ENCODE measurements at regions not wholly inside any gene's neighbourhood (a gene's known extent, or its start where the extent isn't known, plus 50 kb on each side); places are given as distances from the start of the nearest gene placed in this dataset.

GRCh38 chr2:236691799-236692167 lies 122.2 kb downstream of the ACKR3 start:
- no peak overlapping the region for H3K4me3 ChIP-seq
- ATAC-seq (ENCODE audit: insufficient read depth, low FRiP score) (no peak), DNase-seq (no peak)
- H3K27ac ChIP-seq (ENCODE audit: low read depth in 1 of 2, low read length in 1 of 2), result no peak overlapping the region
- 84 to 90% methylated on average over 6 of the region's 6 CpGs for WGBS, 2 donors
- H3K36me3 ChIP-seq (ENCODE audit: control insufficient read depth in 4 of 4, insufficient read depth in 4 of 4, low read length in 4 of 4), result no peaks in the 10 kb centered on the region
- H3K4me1 ChIP-seq (ENCODE audit: control insufficient read depth in 5 of 5, insufficient read depth in 5 of 5, low read length in 5 of 5), result peaks cover 0 to 18% (median 9%) of the 10 kb centered on the region in 5 donors
- no peaks in the 10 kb centered on the region for H3K27me3 ChIP-seq (ENCODE audit: control insufficient read depth in 3 of 3, insufficient read depth in 3 of 3, low read length in 2 of 3)
- H3K9me3 ChIP-seq (ENCODE audit: control insufficient read depth in 4 of 4, insufficient read depth in 3 of 4, low read length in 3 of 4), result no peaks in the 10 kb centered on the region
- no peak overlapping the region for H3K9ac ChIP-seq (ENCODE audit: insufficient read depth in 1 of 2, low read length in 2 of 2)
- TF ChIP-seq, protein P1, sequence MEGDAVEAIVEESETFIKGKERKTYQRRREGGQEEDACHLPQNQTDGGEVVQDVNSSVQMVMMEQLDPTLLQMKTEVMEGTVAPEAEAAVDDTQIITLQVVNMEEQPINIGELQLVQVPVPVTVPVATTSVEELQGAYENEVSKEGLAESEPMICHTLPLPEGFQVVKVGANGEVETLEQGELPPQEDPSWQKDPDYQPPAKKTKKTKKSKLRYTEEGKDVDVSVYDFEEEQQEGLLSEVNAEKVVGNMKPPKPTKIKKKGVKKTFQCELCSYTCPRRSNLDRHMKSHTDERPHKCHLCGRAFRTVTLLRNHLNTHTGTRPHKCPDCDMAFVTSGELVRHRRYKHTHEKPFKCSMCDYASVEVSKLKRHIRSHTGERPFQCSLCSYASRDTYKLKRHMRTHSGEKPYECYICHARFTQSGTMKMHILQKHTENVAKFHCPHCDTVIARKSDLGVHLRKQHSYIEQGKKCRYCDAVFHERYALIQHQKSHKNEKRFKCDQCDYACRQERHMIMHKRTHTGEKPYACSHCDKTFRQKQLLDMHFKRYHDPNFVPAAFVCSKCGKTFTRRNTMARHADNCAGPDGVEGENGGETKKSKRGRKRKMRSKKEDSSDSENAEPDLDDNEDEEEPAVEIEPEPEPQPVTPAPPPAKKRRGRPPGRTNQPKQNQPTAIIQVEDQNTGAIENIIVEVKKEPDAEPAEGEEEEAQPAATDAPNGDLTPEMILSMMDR (IDR thresholded peaks at IDR 0.05; ENCODE audit: control extremely low read depth, extremely low read depth), result no peak

DNA sequence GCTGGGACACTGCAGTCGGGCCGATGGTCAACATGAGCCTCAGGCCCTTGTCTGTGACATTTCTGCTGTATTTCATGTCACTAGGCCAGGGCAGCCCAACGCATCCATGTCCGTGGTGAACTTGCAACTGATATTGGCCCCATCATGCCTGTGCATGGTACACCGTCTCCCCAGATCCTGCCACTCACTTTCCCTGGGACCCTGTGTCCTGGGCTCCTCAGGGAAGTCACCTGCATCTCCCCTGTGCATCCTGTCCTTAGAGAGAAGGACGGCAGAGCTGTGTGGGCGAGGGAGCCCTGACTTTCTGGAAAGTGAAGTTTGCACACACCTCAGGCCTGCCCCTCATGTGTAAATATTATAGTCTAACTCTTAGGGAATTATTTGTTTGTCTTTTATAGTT lies 123.3 kb downstream of the ACKR3 start:
- WGBS, 2 donors, result 89 to 95% methylated on average over 7 of the region's 7 CpGs
- H3K9ac ChIP-seq (ENCODE audit: insufficient read depth in 1 of 2, low read length in 2 of 2), result no peak overlapping the region
- TF ChIP-seq, protein P1 (IDR thresholded peaks at IDR 0.05; ENCODE audit: control extremely low read depth, extremely low read depth), result no peak
- no peaks in the 10 kb centered on the region for H3K9me3 ChIP-seq (ENCODE audit: control insufficient read depth in 4 of 4, insufficient read depth in 3 of 4, low read length in 3 of 4)
- H3K4me1 ChIP-seq (ENCODE audit: control insufficient read depth in 5 of 5, insufficient read depth in 5 of 5, low read length in 5 of 5), result peaks cover 0 to 16% (median 5%) of the 10 kb centered on the region in 5 donors
- no peaks in the 10 kb centered on the region for H3K36me3 ChIP-seq (ENCODE audit: control insufficient read depth in 4 of 4, insufficient read depth in 4 of 4, low read length in 4 of 4)
- no peak overlapping the region for H3K4me3 ChIP-seq
- H3K27ac ChIP-seq (ENCODE audit: low read depth in 1 of 2, low read length in 1 of 2), result no peak overlapping the region
- no peaks in the 10 kb centered on the region for H3K27me3 ChIP-seq (ENCODE audit: control insufficient read depth in 3 of 3, insufficient read depth in 3 of 3, low read length in 2 of 3)
- DNase-seq (no peak), ATAC-seq (ENCODE audit: insufficient read depth, low FRiP score) (no peak)

GRCh38 chr2:236693531-236693930 lies 123.9 kb downstream of the ACKR3 start:
- Histone ChIP-seq H3K4me1 (ENCODE audit: control insufficient read depth in 5 of 5, insufficient read depth in 5 of 5, low read length in 5 of 5) (peaks cover 0 to 21% (median 5%) of the 10 kb centered on the region in 5 donors), H3K36me3 (ENCODE audit: control insufficient read depth in 4 of 4, insufficient read depth in 4 of 4, low read length in 4 of 4) (no peaks in the 10 kb centered on the region), H3K27me3 (ENCODE audit: control insufficient read depth in 3 of 3, insufficient read depth in 3 of 3, low read length in 2 of 3) (no peaks in the 10 kb centered on the region), H3K9me3 (ENCODE audit: control insufficient read depth in 4 of 4, insufficient read depth in 3 of 4, low read length in 3 of 4) (no peaks in the 10 kb centered on the region), H3K9ac (ENCODE audit: insufficient read depth in 1 of 2, low read length in 2 of 2) (no peak overlapping the region), H3K27ac (ENCODE audit: low read depth in 1 of 2, low read length in 1 of 2) (no peak overlapping the region), H3K4me3 (no peak overlapping the region)
- TF ChIP-seq, protein P1 (IDR thresholded peaks at IDR 0.05; ENCODE audit: control extremely low read depth, extremely low read depth), result no peak
- no peak for ATAC-seq (ENCODE audit: insufficient read depth, low FRiP score)
- no peak for DNase-seq
- WGBS, 2 donors, result 90 to 94% methylated on average over 4 of the region's 4 CpGs

GRCh38 chr2:236694146-236694888 lies 124.7 kb downstream of the ACKR3 start:
- Histone ChIP-seq H3K4me1 (ENCODE audit: control insufficient read depth in 5 of 5, insufficient read depth in 5 of 5, low read length in 5 of 5) (peaks cover 0 to 23% (median 12%) of the 10 kb centered on the region in 5 donors), H3K36me3 (ENCODE audit: control insufficient read depth in 4 of 4, insufficient read depth in 4 of 4, low read length in 4 of 4) (no peaks in the 10 kb centered on the region), H3K9me3 (ENCODE audit: control insufficient read depth in 4 of 4, insufficient read depth in 3 of 4, low read length in 3 of 4) (no peaks in the 10 kb centered on the region), H3K9ac (ENCODE audit: insufficient read depth in 1 of 2, low read length in 2 of 2) (no peak overlapping the region), H3K4me3 (no peak overlapping the region), H3K27ac (ENCODE audit: low read depth in 1 of 2, low read length in 1 of 2) (no peak overlapping the region), H3K27me3 (ENCODE audit: control insufficient read depth in 3 of 3, insufficient read depth in 3 of 3, low read length in 2 of 3) (no peaks in the 10 kb centered on the region)
- no peak for ATAC-seq (ENCODE audit: insufficient read depth, low FRiP score)
- TF ChIP-seq, protein P1 (IDR thresholded peaks at IDR 0.05; ENCODE audit: control extremely low read depth, extremely low read depth), result no peak
- no peak for DNase-seq
- 87 to 91% methylated on average over 10 of the region's 10 CpGs for WGBS, 2 donors
